ENCODE measurements at regions not wholly inside any gene's neighbourhood (a gene's known extent, or its start where the extent isn't known, plus 50 kb on each side); places are given as distances from the start of the nearest gene placed in this dataset.

GRCh38 chr20:16175322-16175961 is 397.8 kb downstream of the KIF16B start:
- no peak for DNase-seq (ENCODE audit: low spot score)

- DNase-seq (ENCODE audit: low spot score), result no peak
These were observed 398.9 kb downstream of the KIF16B start for GRCh38 chr20:16174311-16174710.

- no peak for DNase-seq (ENCODE audit: low spot score)
These were observed 400.2 kb downstream of the KIF16B start for GRCh38 chr20:16173044-16173443.

GRCh38 chr20:16171180-16171579 is 402.1 kb downstream of the KIF16B start:
- no peak for DNase-seq (ENCODE audit: low spot score)

- DNase-seq (ENCODE audit: low spot score), result no peak
These were observed 402.8 kb downstream of the KIF16B start for GRCh38 chr20:16170406-16170971.

GRCh38 chr20:16167423-16168130 is 405.7 kb downstream of the KIF16B start:
- DNase-seq (ENCODE audit: low spot score), result no peak

GRCh38 chr20:16166737-16167136 is 406.5 kb downstream of the KIF16B start:
- DNase-seq (ENCODE audit: low spot score), result no peak

- DNase-seq (ENCODE audit: low spot score), result no peak
These were observed 414.3 kb downstream of the KIF16B start for GRCh38 chr20:16158976-16159286.

GRCh38 chr20:16158090-16158975 is 414.9 kb downstream of the KIF16B start:
- DNase-seq (ENCODE audit: low spot score), result no peak

GRCh38 chr20:16147916-16148315 is 425.3 kb downstream of the KIF16B start:
- DNase-seq (ENCODE audit: low spot score), result no peak

GRCh38 chr20:16147216-16147615 is 426.0 kb downstream of the KIF16B start:
- no peak for DNase-seq (ENCODE audit: low spot score)

GRCh38 chr20:16145919-16146318 is 427.3 kb downstream of the KIF16B start:
- DNase-seq (ENCODE audit: low spot score), result no peak

- DNase-seq (ENCODE audit: low spot score), result no peak
These were observed 429.7 kb downstream of the KIF16B start for GRCh38 chr20:16143596-16143995.

GRCh38 chr20:16135630-16136029 is 437.6 kb downstream of the KIF16B start:
- DNase-seq (ENCODE audit: low spot score), result no peak

GRCh38 chr20:16132036-16132798 is 441.0 kb downstream of the KIF16B start:
- no peak for DNase-seq (ENCODE audit: low spot score)

- DNase-seq (ENCODE audit: low spot score), result no peak
These were observed 443.8 kb downstream of the KIF16B start for GRCh38 chr20:16129411-16129810.

- DNase-seq (ENCODE audit: low spot score), result no peak
These were observed 444.6 kb downstream of the KIF16B start for GRCh38 chr20:16128538-16129106.

GRCh38 chr20:16125816-16126215 is 447.4 kb downstream of the KIF16B start:
- DNase-seq (ENCODE audit: low spot score), result no peak

- DNase-seq (ENCODE audit: low spot score), result no peak
These were observed 448.1 kb downstream of the KIF16B start for GRCh38 chr20:16124911-16125776.

GRCh38 chr20:16124491-16124890 is 448.8 kb downstream of the KIF16B start:
- no peak for DNase-seq (ENCODE audit: low spot score)

- no peak for DNase-seq (ENCODE audit: low spot score)
These were observed 449.6 kb downstream of the KIF16B start for GRCh38 chr20:16123623-16124022.
